ENCODE measurements at regions not wholly inside any gene's neighbourhood (a gene's known extent, or its start where the extent isn't known, plus 50 kb on each side); places are given as distances from the start of the nearest gene placed in this dataset.
"Not testable (repeated sequence)": the region's sequence is repeated elsewhere in the genome, so short reads cannot be mapped to it uniquely, and the experiment has no call there.

DNA sequence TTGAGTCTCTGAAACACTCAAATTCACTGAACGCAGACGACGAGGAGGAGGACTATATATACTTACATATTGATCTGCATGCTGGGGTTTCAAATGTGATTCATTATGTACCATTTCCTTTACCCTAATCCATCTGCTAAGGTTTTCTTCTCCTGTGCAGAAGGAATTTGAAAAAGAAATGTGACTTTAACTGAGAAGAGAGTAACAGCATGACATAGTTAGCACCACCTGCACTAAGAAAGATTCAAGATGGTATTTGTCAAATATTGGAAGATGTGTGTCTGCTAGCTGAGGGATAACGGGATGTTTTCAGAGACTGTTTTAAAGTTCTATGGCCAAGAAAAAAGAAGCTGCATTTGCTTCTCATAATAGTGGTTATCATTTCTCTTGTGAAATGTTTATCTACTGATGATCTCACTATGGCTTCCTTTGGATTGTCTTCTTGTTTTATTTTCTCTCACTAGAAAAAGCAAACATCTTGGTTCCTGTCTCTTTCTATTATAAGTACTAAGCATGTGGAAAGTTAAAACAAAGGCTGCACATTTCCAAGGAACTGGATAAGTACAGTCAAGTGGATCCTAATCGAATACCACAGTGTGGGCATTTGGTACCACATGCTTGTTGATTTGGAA, 89.8 kb upstream of the TLE4 start:
- no peaks in the 10 kb centered on the region for H3K36me3 Mint-ChIP-seq (ENCODE audit: low read depth)
- DNase-seq (ENCODE audit: low read depth, low spot score) = no peak
- H3K4me3 Mint-ChIP-seq = no peak overlapping the region
- H3K9me3 Mint-ChIP-seq = no peaks in the 10 kb centered on the region
- peaks cover 28% of the 10 kb centered on the region for H3K4me1 Mint-ChIP-seq
- H3K27me3 Mint-ChIP-seq (ENCODE audit: low read depth) = no peaks in the 10 kb centered on the region
- TF ChIP-seq CTCF (conservative IDR thresholded peaks at IDR 0.05) = no peak
- H3K27ac Mint-ChIP-seq (ENCODE audit: unreplicated experiment) = no peak overlapping the region

DNA sequence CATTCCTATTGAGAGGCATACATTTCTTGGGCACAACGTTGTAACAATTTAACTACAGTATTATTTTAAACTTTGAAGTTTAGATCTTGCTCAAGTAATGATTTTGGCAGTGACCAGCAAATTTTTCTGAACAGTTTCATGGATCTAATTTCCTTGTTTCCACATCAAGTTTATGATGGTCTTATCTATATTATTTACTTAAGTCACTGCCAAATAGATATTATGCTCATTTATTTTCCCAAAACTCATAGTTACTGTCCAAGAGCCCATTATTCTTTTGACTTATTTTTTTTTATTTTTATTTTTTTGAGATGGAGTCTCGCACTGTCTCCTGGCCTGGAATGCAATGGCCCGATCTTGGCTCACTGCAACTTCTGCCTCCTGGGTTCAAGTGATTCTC, 86.5 kb upstream of the TLE4 start:
- Mint-ChIP-seq H3K27me3 (ENCODE audit: low read depth) (no peaks in the 10 kb centered on the region), H3K27ac (ENCODE audit: unreplicated experiment) (no peak overlapping the region), H3K36me3 (ENCODE audit: low read depth) (no peaks in the 10 kb centered on the region), H3K4me3 (no peak overlapping the region), H3K9me3 (no peaks in the 10 kb centered on the region), H3K4me1 (peaks cover 20% of the 10 kb centered on the region)
- no peak for DNase-seq (ENCODE audit: low read depth, low spot score)
- no peak for TF ChIP-seq CTCF (conservative IDR thresholded peaks at IDR 0.05)

DNA sequence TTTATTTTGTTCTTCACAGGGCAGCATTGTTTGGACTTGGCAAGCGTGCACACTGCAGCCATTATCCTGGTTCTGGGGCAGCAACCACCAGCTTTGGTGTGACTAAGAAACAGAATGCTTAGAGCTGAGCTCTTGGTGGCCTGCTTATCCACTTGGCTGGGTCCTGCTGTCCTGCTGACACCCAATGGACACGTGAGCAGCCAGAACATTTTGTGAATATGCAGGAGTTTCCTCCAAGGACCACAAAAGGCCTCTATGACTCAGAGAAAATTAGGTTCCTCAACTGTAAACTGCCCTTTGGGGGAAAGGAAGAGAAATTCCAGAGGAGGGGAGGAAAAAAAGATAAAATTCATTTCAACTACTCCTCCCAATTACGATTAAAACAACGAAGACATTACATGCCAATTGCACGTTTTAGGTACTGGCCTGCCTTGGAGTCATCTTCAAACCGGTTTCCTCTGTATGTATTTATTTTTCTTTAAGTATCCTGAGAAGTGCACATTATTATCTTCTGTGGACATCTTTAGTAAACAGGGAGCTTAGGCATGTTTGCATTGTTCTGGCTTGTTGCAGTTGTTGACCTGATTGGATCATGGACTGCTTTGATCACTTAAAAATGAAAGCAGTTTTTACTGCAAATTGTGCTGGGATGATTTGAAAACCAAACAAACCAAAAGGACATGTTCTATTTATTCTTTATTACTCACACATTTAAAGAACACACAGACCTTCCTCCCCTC, 82.3 kb upstream of the TLE4 start:
- H3K36me3 Mint-ChIP-seq (ENCODE audit: low read depth) = peaks cover 2% of the 10 kb centered on the region
- DNase-seq (ENCODE audit: low read depth, low spot score) = no peak
- no peak for TF ChIP-seq CTCF (conservative IDR thresholded peaks at IDR 0.05)
- H3K4me3 Mint-ChIP-seq = no peak overlapping the region
- peaks cover 3% of the 10 kb centered on the region for H3K4me1 Mint-ChIP-seq
- H3K27ac Mint-ChIP-seq (ENCODE audit: unreplicated experiment) = no peak overlapping the region
- H3K27me3 Mint-ChIP-seq (ENCODE audit: low read depth) = no peaks in the 10 kb centered on the region
- no peaks in the 10 kb centered on the region for H3K9me3 Mint-ChIP-seq

DNA sequence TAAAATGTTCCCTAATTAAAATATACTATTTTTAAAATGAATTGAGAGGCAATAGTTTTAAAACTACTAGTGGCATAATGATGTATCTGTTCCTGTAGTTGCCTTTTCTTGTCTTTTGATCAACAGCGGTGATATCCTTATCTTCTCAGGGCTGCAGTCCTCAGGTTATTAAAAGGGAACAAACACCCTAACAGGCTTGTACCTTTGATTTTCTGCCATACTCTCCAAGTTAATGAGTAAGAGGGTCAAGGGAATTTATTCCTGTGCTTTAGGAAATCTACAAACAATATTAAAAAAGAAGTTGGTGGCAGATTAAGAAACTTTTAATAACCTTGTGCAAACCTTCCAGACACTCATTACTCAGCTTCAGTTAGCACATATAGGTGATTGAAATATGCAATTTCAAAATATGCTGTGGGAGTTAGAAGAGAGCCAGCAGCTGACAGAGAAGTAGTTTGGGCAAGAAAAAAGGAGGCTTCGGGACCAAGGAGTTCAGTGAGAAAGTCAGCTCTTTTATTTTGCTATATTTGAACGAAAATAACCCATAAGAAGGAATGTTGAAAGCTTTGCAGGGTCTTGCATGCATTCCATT, 81.0 kb upstream of the TLE4 start:
- peaks cover 3% of the 10 kb centered on the region for H3K4me1 Mint-ChIP-seq
- TF ChIP-seq CTCF (conservative IDR thresholded peaks at IDR 0.05) = no peak
- no peak overlapping the region for H3K27ac Mint-ChIP-seq (ENCODE audit: unreplicated experiment)
- no peaks in the 10 kb centered on the region for H3K27me3 Mint-ChIP-seq (ENCODE audit: low read depth)
- H3K36me3 Mint-ChIP-seq (ENCODE audit: low read depth) = peaks cover 2% of the 10 kb centered on the region
- no peak overlapping the region for H3K4me3 Mint-ChIP-seq
- DNase-seq (ENCODE audit: low read depth, low spot score) = no peak
- no peaks in the 10 kb centered on the region for H3K9me3 Mint-ChIP-seq

- no peak for TF ChIP-seq CTCF (conservative IDR thresholded peaks at IDR 0.05)
- H3K36me3 Mint-ChIP-seq (ENCODE audit: low read depth) = peaks cover 2% of the 10 kb centered on the region
- no peak overlapping the region for H3K4me3 Mint-ChIP-seq
- no peaks in the 10 kb centered on the region for H3K27me3 Mint-ChIP-seq (ENCODE audit: low read depth)
- no peaks in the 10 kb centered on the region for H3K9me3 Mint-ChIP-seq
- H3K27ac Mint-ChIP-seq (ENCODE audit: unreplicated experiment) = no peak overlapping the region
- DNase-seq (ENCODE audit: low read depth, low spot score) = no peak
- peaks cover 3% of the 10 kb centered on the region for H3K4me1 Mint-ChIP-seq
These were observed 79.4 kb upstream of the TLE4 start for GRCh38 chr9:79492092-79493009.

DNA sequence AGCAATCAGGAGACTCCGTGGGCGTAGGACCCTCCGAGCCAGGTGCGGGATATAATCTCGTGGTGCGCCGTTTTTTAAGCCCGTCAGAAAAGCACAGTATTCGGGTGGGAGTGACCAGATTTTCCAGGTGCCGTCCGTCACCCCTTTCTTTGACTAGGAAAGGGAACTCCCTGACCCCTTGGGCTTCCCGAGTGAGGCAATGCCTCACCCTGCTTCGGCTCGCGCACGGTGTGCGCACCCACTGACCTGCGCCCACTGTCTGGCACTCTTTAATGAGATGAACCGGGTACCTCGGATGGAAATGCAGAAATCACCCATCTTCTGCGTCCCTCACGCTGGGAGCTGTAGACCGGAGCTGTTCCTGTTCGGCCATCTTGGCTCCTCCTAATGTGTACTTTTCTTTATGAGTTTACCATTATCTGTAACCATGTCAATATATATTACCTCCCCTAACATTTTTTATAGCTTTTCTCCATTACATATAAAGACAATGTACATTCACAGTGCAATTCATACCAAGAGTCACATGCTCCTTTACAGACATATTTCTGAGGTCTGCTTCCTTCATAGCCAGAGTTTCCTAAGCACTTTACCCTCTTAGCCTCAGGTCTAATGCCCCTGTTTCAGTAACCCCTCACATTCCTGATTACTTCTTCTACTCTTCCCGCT, 71.4 kb upstream of the TLE4 start:
- H3K27me3 Mint-ChIP-seq (ENCODE audit: low read depth); H3K36me3 Mint-ChIP-seq (ENCODE audit: low read depth); H3K4me1 Mint-ChIP-seq; DNase-seq (ENCODE audit: low read depth, low spot score); H3K4me3 Mint-ChIP-seq; H3K9me3 Mint-ChIP-seq; H3K27ac Mint-ChIP-seq (ENCODE audit: unreplicated experiment): not testable (repeated sequence)

Measured in neural crest cell (in vitro differentiated cells).